ENCODE measurements at regions not wholly inside any gene's neighbourhood (a gene's known extent, or its start where the extent isn't known, plus 50 kb on each side); places are given as distances from the start of the nearest gene placed in this dataset.

DNA sequence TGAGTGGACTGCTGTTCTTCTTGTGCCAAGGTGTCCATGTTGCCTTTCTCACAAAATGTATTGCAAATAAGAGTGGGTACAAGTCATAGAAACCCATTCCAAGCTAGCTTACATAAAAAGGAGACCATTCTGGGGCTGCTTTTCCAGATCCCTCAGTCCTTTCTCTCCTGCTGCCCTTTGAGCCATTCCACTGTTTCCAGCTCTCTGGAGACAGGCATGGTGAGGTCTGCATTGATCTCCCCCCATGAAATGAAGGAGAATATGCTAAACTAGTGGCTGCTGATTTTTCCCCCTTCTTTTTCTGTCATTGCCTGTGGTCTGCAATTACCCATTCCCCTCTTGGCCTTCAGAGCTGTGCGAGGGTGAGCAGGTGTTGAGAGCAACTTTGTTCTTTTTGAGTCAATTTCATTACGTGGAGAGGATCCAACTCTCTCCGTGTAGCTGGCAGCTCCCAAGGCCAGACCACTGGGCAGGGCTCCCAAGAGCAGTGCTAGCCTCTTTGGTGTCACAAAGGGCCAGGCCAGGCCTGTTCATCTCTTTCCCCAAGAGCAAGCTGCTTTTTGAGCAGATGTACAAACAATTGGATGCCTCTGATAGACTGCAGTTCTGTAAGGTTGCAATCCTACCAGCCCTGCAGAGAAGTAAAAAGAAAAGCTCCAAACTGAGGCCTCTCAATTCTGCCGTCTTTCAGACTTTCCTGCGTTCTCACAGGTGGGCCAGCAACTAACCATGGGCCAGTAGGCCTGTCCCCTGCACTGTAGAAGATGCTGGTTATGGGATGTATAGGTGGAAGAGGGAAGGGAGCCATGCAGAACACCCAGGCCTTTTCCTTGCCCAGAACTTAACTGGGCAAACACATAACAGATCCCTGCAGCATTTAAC, 96.1 kb upstream of the ARMC2 start:
- DNase-seq (no peak), ATAC-seq (no peak)
- peaks cover 0 to 5% (median 0%) of the 10 kb centered on the region in 7 donors for H3K4me1 Mint-ChIP-seq
- no peaks in the 10 kb centered on the region for H3K36me3 ChIP-seq (ENCODE audit: control insufficient read depth in 2 of 3, insufficient read depth in 3 of 3, low read length in 3 of 3)
- H3K27ac ChIP-seq (ENCODE audit: low read depth, low read length), result no peak overlapping the region
- no peaks in the 10 kb centered on the region for H3K9me3 Mint-ChIP-seq
- peaks cover 0 to 3% of the 10 kb centered on the region in 2 donors for H3K27me3 ChIP-seq (ENCODE audit: control insufficient read depth in 2 of 2, insufficient read depth in 2 of 2, low read length in 2 of 2)
- no peaks in the 10 kb centered on the region for H3K4me1 ChIP-seq (ENCODE audit: control insufficient read depth in 2 of 2, insufficient read depth in 2 of 2, low read length in 2 of 2)
- H3K27me3 Mint-ChIP-seq, result peaks cover 0 to 33% (median 0%) of the 10 kb centered on the region in 5 donors
- H3K9me3 ChIP-seq (ENCODE audit: control insufficient read depth in 2 of 3, low read length in 3 of 3), result no peaks in the 10 kb centered on the region
- ChIA-PET CTCF (interaction anchor here (0.7 kb wide), 1 partner anchor 671 kb away, joined by 3 read pairs; no protein-coding TSS in a partner anchor), POLR2A (interaction anchor here (0.6 kb wide), 1 partner anchor 1973 kb away, joined by 3 read pairs; no protein-coding TSS in a partner anchor)
- intact Hi-C loops (cut with micrococcal nuclease), result no loop called here
- H3K36me3 Mint-ChIP-seq, result no peaks in the 10 kb centered on the region
- no peak overlapping the region for H3K4me3 Mint-ChIP-seq
- H3K27ac Mint-ChIP-seq, result no peak overlapping the region
- no peak overlapping the region for H3K4me3 ChIP-seq (ENCODE audit: low read length)

GRCh38 chr6:108752733-108753590, 95.3 kb upstream of the ARMC2 start:
- peaks cover 0 to 3% of the 10 kb centered on the region in 2 donors for H3K27me3 ChIP-seq (ENCODE audit: control insufficient read depth in 2 of 2, insufficient read depth in 2 of 2, low read length in 2 of 2)
- Mint-ChIP-seq H3K9me3 (no peaks in the 10 kb centered on the region), H3K4me1 (peaks cover 0 to 5% (median 0%) of the 10 kb centered on the region in 7 donors), H3K36me3 (no peaks in the 10 kb centered on the region), H3K27ac (no peak overlapping the region), H3K27me3 (peaks cover 0 to 31% (median 0%) of the 10 kb centered on the region in 5 donors), H3K4me3 (no peak overlapping the region)
- no peaks in the 10 kb centered on the region for H3K4me1 ChIP-seq (ENCODE audit: control insufficient read depth in 2 of 2, insufficient read depth in 2 of 2, low read length in 2 of 2)
- intact Hi-C loops (cut with micrococcal nuclease), result no loop called here
- no peaks in the 10 kb centered on the region for H3K36me3 ChIP-seq (ENCODE audit: control insufficient read depth in 2 of 3, insufficient read depth in 3 of 3, low read length in 3 of 3)
- H3K27ac ChIP-seq (ENCODE audit: low read depth, low read length), result no peak overlapping the region
- H3K4me3 ChIP-seq (ENCODE audit: low read length), result no peak overlapping the region
- ChIA-PET POLR2A (interaction anchor here (0.6 to 0.7 kb wide), 2 partner anchors 35 to 1972 kb away, joined by 3 read pairs; no protein-coding TSS in a partner anchor), CTCF (no interaction called here)
- DNase-seq (no peak), ATAC-seq (no peak)
- no peaks in the 10 kb centered on the region for H3K9me3 ChIP-seq (ENCODE audit: control insufficient read depth in 2 of 3, low read length in 3 of 3)

DNA sequence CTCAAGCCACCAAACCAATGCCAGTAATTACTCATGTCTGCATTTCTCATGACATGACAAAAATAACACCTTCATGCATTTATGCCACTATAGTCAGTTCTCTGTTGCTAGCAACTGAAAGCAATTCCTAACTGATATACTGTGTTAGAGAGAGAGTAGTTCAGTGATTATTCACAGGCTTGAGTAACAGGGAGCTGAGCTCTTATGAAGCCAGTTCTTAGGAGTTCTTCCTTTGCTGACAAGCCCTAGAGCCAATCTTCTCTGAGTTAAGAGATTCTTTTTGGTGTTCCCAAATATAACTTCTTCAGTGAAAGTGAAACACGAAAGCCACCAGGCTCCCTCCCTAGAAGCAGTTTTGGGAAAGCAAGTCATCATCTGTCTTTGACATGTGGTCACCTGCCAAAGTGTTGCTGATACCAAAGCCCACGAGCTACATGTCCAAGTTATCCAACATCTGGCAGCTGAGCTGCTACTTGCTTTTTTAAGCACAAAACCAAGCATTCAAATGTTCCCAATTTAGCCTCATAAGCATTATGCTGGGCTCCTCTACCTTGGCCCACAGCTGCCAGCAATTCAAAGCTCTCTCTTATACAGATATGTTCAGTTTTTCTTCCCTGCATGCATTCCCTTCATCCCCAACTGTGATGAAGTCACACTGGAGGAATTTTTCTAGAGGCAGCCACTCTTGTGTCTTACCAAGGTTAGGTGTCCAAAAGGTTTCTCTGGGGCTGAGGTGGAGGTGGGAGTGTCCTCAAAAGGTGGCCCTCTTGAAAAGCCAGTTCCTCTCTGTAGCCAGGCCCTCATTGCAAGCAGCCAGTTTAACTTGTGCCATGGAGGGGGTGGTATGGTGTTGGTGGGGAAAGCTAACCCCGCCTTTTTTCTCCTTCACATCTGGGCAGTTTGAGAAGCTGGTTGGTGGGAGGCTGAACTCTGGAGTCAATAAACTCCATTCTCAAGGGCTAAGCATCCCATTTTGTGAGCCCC, 92.7 kb upstream of the ARMC2 start:
- intact Hi-C loops (cut with micrococcal nuclease), result no loop called here
- Mint-ChIP-seq H3K4me1 (peaks cover 0 to 5% (median 0%) of the 10 kb centered on the region in 7 donors), H3K4me3 (no peak overlapping the region), H3K27ac (no peak overlapping the region), H3K9me3 (no peaks in the 10 kb centered on the region), H3K36me3 (no peaks in the 10 kb centered on the region), H3K27me3 (peaks cover 0 to 22% (median 0%) of the 10 kb centered on the region in 5 donors)
- H3K27ac ChIP-seq (ENCODE audit: low read depth, low read length), result no peak overlapping the region
- H3K9me3 ChIP-seq (ENCODE audit: control insufficient read depth in 2 of 3, low read length in 3 of 3), result no peaks in the 10 kb centered on the region
- no peak overlapping the region for H3K4me3 ChIP-seq (ENCODE audit: low read length)
- ChIA-PET CTCF (no interaction called here), POLR2A (no interaction called here)
- no peak for ATAC-seq
- no peaks in the 10 kb centered on the region for H3K27me3 ChIP-seq (ENCODE audit: control insufficient read depth in 2 of 2, insufficient read depth in 2 of 2, low read length in 2 of 2)
- DNase-seq, result no peak
- H3K4me1 ChIP-seq (ENCODE audit: control insufficient read depth in 2 of 2, insufficient read depth in 2 of 2, low read length in 2 of 2), result no peaks in the 10 kb centered on the region
- H3K36me3 ChIP-seq (ENCODE audit: control insufficient read depth in 2 of 3, insufficient read depth in 3 of 3, low read length in 3 of 3), result no peaks in the 10 kb centered on the region

DNA sequence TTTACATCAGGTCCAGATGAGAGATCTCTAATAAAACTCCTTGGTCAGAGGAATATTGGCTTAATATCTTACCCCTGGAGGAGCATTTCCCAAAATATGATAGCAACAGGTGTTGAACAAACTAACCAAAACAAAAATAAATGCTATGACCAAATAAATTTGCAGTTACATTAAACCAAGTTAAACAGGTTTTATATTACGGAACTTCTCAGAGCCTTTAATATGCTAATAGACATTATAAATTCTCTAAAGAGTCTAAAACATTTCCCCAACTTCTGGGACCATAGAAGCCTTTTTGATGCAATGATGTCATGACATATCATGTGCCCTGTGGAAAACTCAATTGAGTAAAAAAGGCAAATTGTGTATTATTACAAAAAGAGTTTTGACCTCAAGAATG, 90.9 kb upstream of the ARMC2 start:
- ChIA-PET POLR2A (no interaction called here), CTCF (interaction anchor here (0.6 kb wide), 1 partner anchor 236 kb away, joined by 3 read pairs; no protein-coding TSS in a partner anchor)
- ATAC-seq (no peak), DNase-seq (no peak)
- no peaks in the 10 kb centered on the region for H3K36me3 Mint-ChIP-seq
- H3K9me3 Mint-ChIP-seq, result no peaks in the 10 kb centered on the region
- Histone ChIP-seq H3K4me3 (ENCODE audit: low read length) (no peak overlapping the region), H3K27ac (ENCODE audit: low read depth, low read length) (no peak overlapping the region), H3K9me3 (ENCODE audit: control insufficient read depth in 2 of 3, low read length in 3 of 3) (no peaks in the 10 kb centered on the region), H3K36me3 (ENCODE audit: control insufficient read depth in 2 of 3, insufficient read depth in 3 of 3, low read length in 3 of 3) (no peaks in the 10 kb centered on the region), H3K27me3 (ENCODE audit: control insufficient read depth in 2 of 2, insufficient read depth in 2 of 2, low read length in 2 of 2) (no peaks in the 10 kb centered on the region), H3K4me1 (ENCODE audit: control insufficient read depth in 2 of 2, insufficient read depth in 2 of 2, low read length in 2 of 2) (no peaks in the 10 kb centered on the region)
- H3K27me3 Mint-ChIP-seq, result peaks cover 0 to 24% (median 6%) of the 10 kb centered on the region in 5 donors
- no peak overlapping the region for H3K4me3 Mint-ChIP-seq
- intact Hi-C loops (cut with micrococcal nuclease), result no loop called here
- H3K4me1 Mint-ChIP-seq, result peaks cover 0 to 5% (median 0%) of the 10 kb centered on the region in 7 donors
- H3K27ac Mint-ChIP-seq, result no peak overlapping the region

GRCh38 chr6:108758884-108759283, 89.3 kb upstream of the ARMC2 start:
- H3K4me1 ChIP-seq (ENCODE audit: control insufficient read depth in 2 of 2, insufficient read depth in 2 of 2, low read length in 2 of 2), result no peaks in the 10 kb centered on the region
- Mint-ChIP-seq H3K36me3 (no peaks in the 10 kb centered on the region), H3K4me1 (peaks cover 0 to 5% (median 0%) of the 10 kb centered on the region in 7 donors), H3K27me3 (peaks cover 0 to 33% (median 14%) of the 10 kb centered on the region in 5 donors), H3K9me3 (peaks cover 0 to 5% (median 0%) of the 10 kb centered on the region in 11 donors), H3K4me3 (no peak overlapping the region), H3K27ac (no peak overlapping the region)
- no peaks in the 10 kb centered on the region for H3K36me3 ChIP-seq (ENCODE audit: control insufficient read depth in 2 of 3, insufficient read depth in 3 of 3, low read length in 3 of 3)
- no peak for ATAC-seq
- CTCF ChIA-PET, result no interaction called here
- intact Hi-C loops (cut with micrococcal nuclease), result no loop called here
- H3K27me3 ChIP-seq (ENCODE audit: control insufficient read depth in 2 of 2, insufficient read depth in 2 of 2, low read length in 2 of 2), result no peaks in the 10 kb centered on the region
- no peak for DNase-seq
- H3K4me3 ChIP-seq (ENCODE audit: low read length), result no peak overlapping the region
- H3K9me3 ChIP-seq (ENCODE audit: control insufficient read depth in 2 of 3, low read length in 3 of 3), result no peaks in the 10 kb centered on the region
- POLR2A ChIA-PET, result no interaction called here
- no peak overlapping the region for H3K27ac ChIP-seq (ENCODE audit: low read depth, low read length)

All from naive thymus-derived CD4-positive, alpha-beta T cell (primary cell).